Smooth muscle cell (in vitro differentiated cells): ENCODE measurements at regions not wholly inside any gene's neighbourhood (a gene's known extent, or its start where the extent isn't known, plus 50 kb on each side); places are given as distances from the start of the nearest gene placed in this dataset.

ENCODE experiments used
- DNase-seq: peaks from one replicate; lab custom pipeline; 2025; ENCODE audit not compliant: unreplicated experiment; lab: John Stamatoyannopoulos, UW
- H2AFZ ChIP-seq: fragments of 200-600 bp; sonication (generic); 2 replicates; pipeline ENCODE4 v1.6.0; 2016; ENCODE audit warnings: antibody characterized with exemption, low read depth, mild to moderate bottlenecking
- H3F3A ChIP-seq: fragments of 200-600 bp; sonication (generic); 2 replicates; pipeline ENCODE4 v1.6.0; 2017; ENCODE audit warnings: antibody characterized with exemption, low read depth
- H3K27ac ChIP-seq: fragments of 200-600 bp; sonication (generic); 2 replicates; pipeline ENCODE4 v1.5.1; 2016; ENCODE audit warnings: low read depth, mild to moderate bottlenecking
- H3K27me3 ChIP-seq: fragments of 200-600 bp; sonication (generic); 2 replicates; pipeline ENCODE4 v1.6.1; 2016; ENCODE audit warnings: low read depth, mild to moderate bottlenecking
- H3K36me3 ChIP-seq: fragments of 200-600 bp; sonication (generic); 2 replicates; pipeline ENCODE4 v1.5.1; 2016; ENCODE audit warnings: low read depth
- H3K4me1 ChIP-seq: fragments of 200-600 bp; sonication (generic); 2 replicates; pipeline ENCODE4 v1.5.1; 2016; ENCODE audit warnings: low read depth
- H3K4me2 ChIP-seq: fragments of 200-600 bp; sonication (generic); 2 replicates; pipeline ENCODE4 v1.6.0; 2016; ENCODE audit warnings: mild to moderate bottlenecking
- H3K4me3 ChIP-seq: fragments of 200-600 bp; sonication (generic); 2 replicates; pipeline ENCODE4 v1.5.1; 2016; ENCODE audit warnings: mild to moderate bottlenecking
- H3K79me2 ChIP-seq: fragments of 200-600 bp; sonication (generic); 2 replicates; pipeline ENCODE4 v1.6.0; 2016; ENCODE audit warnings: low read depth, mild to moderate bottlenecking
- H3K9ac ChIP-seq: fragments of 200-600 bp; sonication (generic); 2 replicates; pipeline ENCODE4 v1.6.0; 2016; ENCODE audit warnings: low read depth
- H3K9me3 ChIP-seq: fragments of 200-600 bp; sonication (generic); replicated peaks from 2 replicates; pipeline ENCODE4 v1.5.1; 2016; ENCODE audit warnings: low read depth
- H4K20me1 ChIP-seq: fragments of 200-600 bp; sonication (generic); 2 replicates; pipeline ENCODE4 v1.6.0; 2016; ENCODE audit warnings: low read depth
- WGBS: methylation state at CpG from one replicate; pipeline ENCODE4 v1.1.7; 2016; ENCODE audit warnings: low lambda C conversion rate; 5-methylcytosine and 5-hydroxymethylcytosine counted together
- TF ChIP-seq, protein P1 (sequence below): fragments of 200-600 bp; sonication (generic); IDR thresholded peaks from 2 replicates; pipeline ENCODE4 v1.5.1; 2017; ENCODE audit warnings: borderline replicate concordance, mild to moderate bottlenecking, antibody characterized with exemption; ENCODE audit not compliant: insufficient read depth, poor library complexity, severe bottlenecking

DNA sequence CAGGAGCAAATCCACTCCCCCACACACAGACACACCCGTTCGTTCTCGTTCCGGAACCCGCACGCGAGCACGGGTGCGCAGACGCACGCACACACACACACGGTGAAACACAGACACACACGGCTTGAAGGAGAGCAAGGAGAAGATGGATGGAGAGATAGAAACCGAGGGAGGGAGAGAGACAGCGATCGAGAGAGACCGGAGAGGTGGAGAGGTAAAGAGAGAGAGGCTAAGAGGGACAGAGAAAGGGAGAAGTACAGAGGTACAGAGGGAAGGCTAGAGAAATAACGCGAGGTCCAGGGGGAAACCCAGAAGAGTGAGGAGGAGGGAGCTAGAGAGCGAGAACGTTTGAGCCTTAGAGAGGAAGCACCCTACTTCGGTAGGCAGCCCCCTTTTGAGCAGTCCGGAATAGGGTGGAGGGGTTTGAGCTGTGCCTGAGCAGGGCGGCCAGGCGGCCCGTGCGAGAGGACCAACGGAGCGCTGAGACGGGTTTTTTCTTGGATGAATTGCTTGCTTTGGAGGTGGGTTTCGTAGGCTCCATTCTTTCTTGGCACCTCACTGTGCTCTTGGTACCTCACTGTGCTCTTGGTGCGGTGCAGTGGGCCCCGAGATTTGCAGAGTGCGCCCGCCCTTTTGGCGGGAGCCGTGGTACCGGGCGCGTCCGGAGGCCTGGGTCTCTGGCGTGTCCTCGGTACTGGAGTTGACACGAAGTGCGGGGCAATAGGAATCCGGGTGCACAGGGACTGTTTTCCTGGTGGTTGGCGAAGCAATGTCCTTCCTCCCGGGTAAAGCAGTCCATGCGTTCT lies 88.4 kb upstream of the RHOU start:
- WGBS = 2% methylated on average over 48 of the region's 49 CpGs
- no peaks in the 10 kb centered on the region for H3K36me3 ChIP-seq

DNA sequence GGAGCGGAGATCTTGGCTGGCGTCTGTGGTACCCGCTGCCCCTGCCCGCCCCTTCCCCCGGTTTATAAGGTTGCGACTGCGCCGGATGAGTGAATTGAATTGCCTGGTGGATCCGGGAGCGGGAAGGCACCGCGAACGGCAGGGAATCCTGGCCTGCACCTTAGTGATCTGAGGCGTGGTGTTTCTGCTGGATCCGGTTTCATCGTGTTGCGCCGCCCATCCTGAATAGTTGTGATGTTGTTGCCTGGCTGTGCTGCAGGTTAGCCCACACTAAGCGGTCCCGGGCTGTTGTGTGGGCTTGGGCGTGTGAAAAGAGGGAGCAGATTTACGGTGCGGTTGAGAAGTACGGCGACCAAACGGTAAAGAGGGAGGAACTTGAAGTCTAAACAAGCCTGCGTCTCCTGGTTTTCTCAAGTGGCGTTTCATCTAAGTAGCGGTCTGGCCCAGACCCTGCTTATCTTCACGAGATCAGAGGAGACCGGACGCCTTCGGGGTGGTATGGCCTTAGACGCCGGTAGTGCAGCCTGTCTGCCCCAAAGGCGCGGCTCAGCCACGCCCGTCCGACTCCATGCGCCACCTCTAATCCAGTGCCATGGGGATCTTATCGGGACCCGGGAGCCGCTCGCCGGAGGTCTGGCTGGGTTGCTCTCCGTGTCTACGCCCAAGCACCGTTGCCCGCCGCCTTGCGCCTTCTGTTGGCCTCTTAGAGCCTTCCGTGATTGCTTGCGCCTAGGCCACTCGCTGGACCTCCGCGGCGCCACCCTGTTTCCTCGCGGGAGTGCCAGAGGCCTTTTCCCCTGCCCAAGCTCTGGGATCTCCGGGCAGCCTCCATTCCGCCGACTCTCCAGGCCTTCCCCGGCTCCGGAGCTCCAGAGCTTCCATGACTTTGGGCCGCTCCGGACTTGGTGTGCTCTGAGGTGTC lies 87.5 kb upstream of the RHOU start:
- WGBS = 2% methylated on average over 67 of the region's 67 CpGs
- Histone ChIP-seq H3K9me3 (no peaks in the 10 kb centered on the region), H3K79me2 (peaks cover 39% of the 10 kb centered on the region), H3K4me1 (peaks cover 9% of the 10 kb centered on the region), H2AFZ (peak overlapping the region; percentile 65), H3K36me3 (no peaks in the 10 kb centered on the region), H3K27me3 (no peaks in the 10 kb centered on the region), H3K27ac (peak overlapping the region; percentile 59), H3K4me2 (peak overlapping the region; percentile 93), H3K9ac (peak overlapping the region; percentile 56), H4K20me1 (peaks cover 44% of the 10 kb centered on the region), H3F3A (no peaks in the 10 kb centered on the region), H3K4me3 (peak overlapping the region; percentile 66)
- TF ChIP-seq, protein P1, sequence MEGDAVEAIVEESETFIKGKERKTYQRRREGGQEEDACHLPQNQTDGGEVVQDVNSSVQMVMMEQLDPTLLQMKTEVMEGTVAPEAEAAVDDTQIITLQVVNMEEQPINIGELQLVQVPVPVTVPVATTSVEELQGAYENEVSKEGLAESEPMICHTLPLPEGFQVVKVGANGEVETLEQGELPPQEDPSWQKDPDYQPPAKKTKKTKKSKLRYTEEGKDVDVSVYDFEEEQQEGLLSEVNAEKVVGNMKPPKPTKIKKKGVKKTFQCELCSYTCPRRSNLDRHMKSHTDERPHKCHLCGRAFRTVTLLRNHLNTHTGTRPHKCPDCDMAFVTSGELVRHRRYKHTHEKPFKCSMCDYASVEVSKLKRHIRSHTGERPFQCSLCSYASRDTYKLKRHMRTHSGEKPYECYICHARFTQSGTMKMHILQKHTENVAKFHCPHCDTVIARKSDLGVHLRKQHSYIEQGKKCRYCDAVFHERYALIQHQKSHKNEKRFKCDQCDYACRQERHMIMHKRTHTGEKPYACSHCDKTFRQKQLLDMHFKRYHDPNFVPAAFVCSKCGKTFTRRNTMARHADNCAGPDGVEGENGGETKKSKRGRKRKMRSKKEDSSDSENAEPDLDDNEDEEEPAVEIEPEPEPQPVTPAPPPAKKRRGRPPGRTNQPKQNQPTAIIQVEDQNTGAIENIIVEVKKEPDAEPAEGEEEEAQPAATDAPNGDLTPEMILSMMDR = no peak
- DNase-seq = peak; percentile 46

More for the DNA sequence above, 88.4 kb upstream of the RHOU start:
- Histone ChIP-seq H4K20me1 (peaks cover 35% of the 10 kb centered on the region), H2AFZ (peak overlapping the region; percentile 65), H3K27ac (peak overlapping the region; percentile 59), H3K9ac (peak overlapping the region; percentile 56), H3K4me3 (peak overlapping the region; percentile 66), H3K79me2 (peaks cover 30% of the 10 kb centered on the region), H3F3A (no peaks in the 10 kb centered on the region), H3K27me3 (no peaks in the 10 kb centered on the region), H3K4me2 (peak overlapping the region; percentile 93), H3K4me1 (peaks cover 9% of the 10 kb centered on the region), H3K9me3 (no peaks in the 10 kb centered on the region)
- TF ChIP-seq, protein P1 = no peak
- peak; percentile 46 for DNase-seq

DNA sequence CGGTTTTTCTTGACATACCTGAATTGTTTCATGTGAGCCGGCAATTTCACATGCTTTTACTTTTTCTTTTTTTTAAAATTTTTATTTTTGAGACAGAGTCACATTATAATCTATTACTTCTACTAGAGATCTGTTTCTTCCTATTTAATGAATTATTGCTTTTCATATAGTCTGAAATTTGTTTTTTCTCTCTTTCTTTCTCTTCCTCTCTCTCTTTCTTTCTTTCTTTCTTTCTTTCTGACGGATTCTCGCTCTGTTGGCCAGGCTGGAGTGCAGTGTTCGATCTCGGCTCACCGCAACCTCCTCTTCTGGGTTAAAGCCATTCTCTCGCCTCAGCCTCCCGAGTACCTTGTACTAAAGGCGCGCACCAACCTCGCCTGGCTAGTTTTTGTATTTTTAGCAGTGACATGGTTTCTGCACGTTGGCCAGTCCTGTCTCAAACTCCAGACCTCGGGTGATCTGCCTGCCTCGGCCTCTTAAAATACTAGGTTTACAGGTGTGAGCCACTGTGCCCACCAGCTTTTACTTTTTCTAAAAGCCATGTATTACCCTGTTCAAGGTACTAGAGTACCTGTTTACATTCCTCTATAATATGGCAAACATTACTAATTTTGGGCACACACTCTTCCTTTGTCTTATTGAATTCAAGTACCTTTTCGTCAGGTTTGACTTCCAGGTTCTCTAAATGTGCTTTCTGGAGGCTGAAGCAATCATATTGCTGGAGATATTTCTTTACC lies 86.5 kb upstream of the RHOU start:
- Histone ChIP-seq H3K9ac (peak overlapping the region; percentile 56), H2AFZ (no peak overlapping the region), H4K20me1 (peaks cover 51% of the 10 kb centered on the region)

More for the DNA sequence above, 86.5 kb upstream of the RHOU start:
- TF ChIP-seq, protein P1 = no peak
- Histone ChIP-seq H3K4me3 (peak overlapping the region; percentile 66), H3K27ac (peak overlapping the region; percentile 22), H3K4me1 (peaks cover 9% of the 10 kb centered on the region), H3K36me3 (no peaks in the 10 kb centered on the region), H3K79me2 (peaks cover 42% of the 10 kb centered on the region), H3K27me3 (no peaks in the 10 kb centered on the region), H3K4me2 (peak overlapping the region; percentile 93), H3K9me3 (no peaks in the 10 kb centered on the region), H3F3A (no peaks in the 10 kb centered on the region)
- 68% methylated on average over 16 of the region's 16 CpGs for WGBS
- DNase-seq = no peak
